ENCODE measurements at regions not wholly inside any gene's neighbourhood (a gene's known extent, or its start where the extent isn't known, plus 50 kb on each side); places are given as distances from the start of the nearest gene placed in this dataset.

DNA sequence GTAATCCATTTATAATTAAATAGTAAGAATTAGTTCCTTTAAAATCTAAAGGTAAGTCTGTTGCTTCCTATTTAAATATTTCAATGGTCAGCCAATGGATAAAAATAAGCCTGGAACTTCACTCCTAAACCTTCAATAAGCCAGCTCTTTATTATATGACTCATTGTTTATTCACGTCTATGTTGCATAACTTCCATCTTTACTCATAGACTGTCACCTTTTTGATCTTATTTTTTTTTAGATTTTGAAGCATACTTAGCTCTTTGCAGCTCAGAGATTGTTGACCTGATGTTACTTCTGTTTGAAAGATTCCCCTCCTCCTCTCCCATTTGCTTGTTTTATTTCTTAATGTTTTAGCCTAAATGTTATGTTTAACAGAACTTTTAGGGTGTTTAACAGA is 1571.2 kb upstream of the RAG2 start:
- no peak for FAIRE-seq
- WGBS (ENCODE audit: low lambda C conversion rate): 5% methylated on average over 1 of the region's 1 CpG
- POLR2A ChIA-PET: no interaction called here
- no peak for TF ChIP-seq MEF2D (CRISPR knock-in tag; IDR thresholded peaks at IDR 0.05)
- peak; percentile 40; the same call in 1 of the 2 replicates for TF ChIP-seq CEBPG (CRISPR knock-in tag; IDR thresholded peaks at IDR 0.05)
- TF ChIP-seq ISL2 (CRISPR knock-in tag; IDR thresholded peaks at IDR 0.05): 0 out of 2 replicates have a peak, but pooled peaks have one; percentile 25
- peak; percentile 42; the same call in 1 of the 2 replicates for TF ChIP-seq RXRB (CRISPR knock-in tag; IDR thresholded peaks at IDR 0.05; ENCODE audit: borderline replicate concordance)
- no peak for TF ChIP-seq AKAP8 (CRISPR knock-in tag; IDR thresholded peaks at IDR 0.05)
- peak; percentile 81; the same call in 1 of the 2 replicates for TF ChIP-seq JUNB (CRISPR knock-in tag; IDR thresholded peaks at IDR 0.05; ENCODE audit: borderline replicate concordance)
- TF ChIP-seq, protein P1, sequence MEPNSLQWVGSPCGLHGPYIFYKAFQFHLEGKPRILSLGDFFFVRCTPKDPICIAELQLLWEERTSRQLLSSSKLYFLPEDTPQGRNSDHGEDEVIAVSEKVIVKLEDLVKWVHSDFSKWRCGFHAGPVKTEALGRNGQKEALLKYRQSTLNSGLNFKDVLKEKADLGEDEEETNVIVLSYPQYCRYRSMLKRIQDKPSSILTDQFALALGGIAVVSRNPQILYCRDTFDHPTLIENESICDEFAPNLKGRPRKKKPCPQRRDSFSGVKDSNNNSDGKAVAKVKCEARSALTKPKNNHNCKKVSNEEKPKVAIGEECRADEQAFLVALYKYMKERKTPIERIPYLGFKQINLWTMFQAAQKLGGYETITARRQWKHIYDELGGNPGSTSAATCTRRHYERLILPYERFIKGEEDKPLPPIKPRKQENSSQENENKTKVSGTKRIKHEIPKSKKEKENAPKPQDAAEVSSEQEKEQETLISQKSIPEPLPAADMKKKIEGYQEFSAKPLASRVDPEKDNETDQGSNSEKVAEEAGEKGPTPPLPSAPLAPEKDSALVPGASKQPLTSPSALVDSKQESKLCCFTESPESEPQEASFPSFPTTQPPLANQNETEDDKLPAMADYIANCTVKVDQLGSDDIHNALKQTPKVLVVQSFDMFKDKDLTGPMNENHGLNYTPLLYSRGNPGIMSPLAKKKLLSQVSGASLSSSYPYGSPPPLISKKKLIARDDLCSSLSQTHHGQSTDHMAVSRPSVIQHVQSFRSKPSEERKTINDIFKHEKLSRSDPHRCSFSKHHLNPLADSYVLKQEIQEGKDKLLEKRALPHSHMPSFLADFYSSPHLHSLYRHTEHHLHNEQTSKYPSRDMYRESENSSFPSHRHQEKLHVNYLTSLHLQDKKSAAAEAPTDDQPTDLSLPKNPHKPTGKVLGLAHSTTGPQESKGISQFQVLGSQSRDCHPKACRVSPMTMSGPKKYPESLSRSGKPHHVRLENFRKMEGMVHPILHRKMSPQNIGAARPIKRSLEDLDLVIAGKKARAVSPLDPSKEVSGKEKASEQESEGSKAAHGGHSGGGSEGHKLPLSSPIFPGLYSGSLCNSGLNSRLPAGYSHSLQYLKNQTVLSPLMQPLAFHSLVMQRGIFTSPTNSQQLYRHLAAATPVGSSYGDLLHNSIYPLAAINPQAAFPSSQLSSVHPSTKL (CRISPR knock-in tag; IDR thresholded peaks at IDR 0.05): 0 out of 2 replicates have a peak, but pooled peaks have one; percentile 44
- TF ChIP-seq FOXA3 (CRISPR knock-in tag; IDR thresholded peaks at IDR 0.05): peak; percentile 63
- TF ChIP-seq, protein P2, sequence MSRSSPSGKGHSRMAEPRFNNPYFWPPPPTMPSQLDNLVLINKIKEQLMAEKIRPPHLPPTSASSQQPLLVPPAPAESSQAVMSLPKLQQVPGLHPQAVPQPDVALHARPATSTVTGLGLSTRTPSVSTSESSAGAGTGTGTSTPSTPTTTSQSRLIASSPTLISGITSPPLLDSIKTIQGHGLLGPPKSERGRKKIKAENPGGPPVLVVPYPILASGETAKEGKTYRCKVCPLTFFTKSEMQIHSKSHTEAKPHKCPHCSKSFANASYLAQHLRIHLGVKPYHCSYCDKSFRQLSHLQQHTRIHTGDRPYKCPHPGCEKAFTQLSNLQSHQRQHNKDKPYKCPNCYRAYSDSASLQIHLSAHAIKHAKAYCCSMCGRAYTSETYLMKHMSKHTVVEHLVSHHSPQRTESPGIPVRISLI (CRISPR knock-in tag; IDR thresholded peaks at IDR 0.05; ENCODE audit: borderline replicate concordance): peak; percentile 68; the same call in 1 of the 2 replicates
- no peak for TF ChIP-seq SOX13 (IDR thresholded peaks at IDR 0.05)
- peak in 1 of 2 experiments; percentile 12; a peak in 1 of 4 replicates for TF ChIP-seq SOX13 (CRISPR knock-in tag; conservative IDR thresholded peaks at IDR 0.05 in 1 of 2, IDR thresholded peaks at IDR 0.05 in 1 of 2)
- TF ChIP-seq KAT2B (IDR thresholded peaks at IDR 0.05; ENCODE audit: borderline replicate concordance, low read depth, low read length): no peak
- TF ChIP-seq CEBPB (IDR thresholded peaks at IDR 0.05; ENCODE audit: borderline replicate concordance, low read depth, low read length): 0 out of 2 replicates have a peak, but pooled peaks have one; percentile 34
- TF ChIP-seq, protein P3, sequence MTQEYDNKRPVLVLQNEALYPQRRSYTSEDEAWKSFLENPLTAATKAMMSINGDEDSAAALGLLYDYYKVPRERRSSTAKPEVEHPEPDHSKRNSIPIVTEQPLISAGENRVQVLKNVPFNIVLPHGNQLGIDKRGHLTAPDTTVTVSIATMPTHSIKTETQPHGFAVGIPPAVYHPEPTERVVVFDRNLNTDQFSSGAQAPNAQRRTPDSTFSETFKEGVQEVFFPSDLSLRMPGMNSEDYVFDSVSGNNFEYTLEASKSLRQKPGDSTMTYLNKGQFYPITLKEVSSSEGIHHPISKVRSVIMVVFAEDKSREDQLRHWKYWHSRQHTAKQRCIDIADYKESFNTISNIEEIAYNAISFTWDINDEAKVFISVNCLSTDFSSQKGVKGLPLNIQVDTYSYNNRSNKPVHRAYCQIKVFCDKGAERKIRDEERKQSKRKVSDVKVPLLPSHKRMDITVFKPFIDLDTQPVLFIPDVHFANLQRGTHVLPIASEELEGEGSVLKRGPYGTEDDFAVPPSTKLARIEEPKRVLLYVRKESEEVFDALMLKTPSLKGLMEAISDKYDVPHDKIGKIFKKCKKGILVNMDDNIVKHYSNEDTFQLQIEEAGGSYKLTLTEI (CRISPR knock-in tag; conservative IDR thresholded peaks at IDR 0.05): no peak
- TF ChIP-seq, protein P4, sequence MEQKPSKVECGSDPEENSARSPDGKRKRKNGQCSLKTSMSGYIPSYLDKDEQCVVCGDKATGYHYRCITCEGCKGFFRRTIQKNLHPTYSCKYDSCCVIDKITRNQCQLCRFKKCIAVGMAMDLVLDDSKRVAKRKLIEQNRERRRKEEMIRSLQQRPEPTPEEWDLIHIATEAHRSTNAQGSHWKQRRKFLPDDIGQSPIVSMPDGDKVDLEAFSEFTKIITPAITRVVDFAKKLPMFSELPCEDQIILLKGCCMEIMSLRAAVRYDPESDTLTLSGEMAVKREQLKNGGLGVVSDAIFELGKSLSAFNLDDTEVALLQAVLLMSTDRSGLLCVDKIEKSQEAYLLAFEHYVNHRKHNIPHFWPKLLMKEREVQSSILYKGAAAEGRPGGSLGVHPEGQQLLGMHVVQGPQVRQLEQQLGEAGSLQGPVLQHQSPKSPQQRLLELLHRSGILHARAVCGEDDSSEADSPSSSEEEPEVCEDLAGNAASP (CRISPR knock-in tag; IDR thresholded peaks at IDR 0.05; ENCODE audit: borderline replicate concordance): peak; percentile 12; the same call in 1 of the 2 replicates
- TF ChIP-seq EP300 (IDR thresholded peaks at IDR 0.05; ENCODE audit: low read depth in 2 of 2, low read length in 2 of 2): peak in 1 of 2 experiments; percentile 36; a peak in 1 of 4 replicates
- no peak for TF ChIP-seq EP300 (CRISPR knock-in tag; IDR thresholded peaks at IDR 0.05; ENCODE audit: borderline replicate concordance)

More for the DNA sequence above, 1571.2 kb upstream of the RAG2 start:
- no peak overlapping the region for H2AFZ ChIP-seq (ENCODE audit: low read length)
- ATAC-seq (peak; percentile 49; the same call in 2 of the 3 replicates), DNase-seq (ENCODE audit: low spot score) (peak; percentile 68)
- in situ Hi-C loops (cut with HindIII; ENCODE audit: extremely low pct_ligation_motif_present, low pct_unique_long_range_greater_than_20kb) (no loop called here), intact Hi-C loops (cut with micrococcal nuclease; ENCODE audit: unreplicated experiment) (no loop called here)
- H3K36me3 ChIP-seq (replicated peaks in 1 of 2; ENCODE audit: control insufficient read depth in 1 of 2, insufficient read depth in 2 of 2, low read length in 2 of 2): no peaks in the 10 kb centered on the region
- BruUV-seq (replicated peaks): no TSS peak
- H3K27ac ChIP-seq (ENCODE audit: extremely low read length, insufficient read depth, low read length): no peak overlapping the region
- no peak overlapping the region for H3K4me2 ChIP-seq (ENCODE audit: low read depth, low read length)
- H3K9ac ChIP-seq (ENCODE audit: insufficient read depth, low read depth, low read length): no peak overlapping the region
- CTCF ChIA-PET (ENCODE audit: low intra/inter-chr PET ratio, low total read pairs): no interaction called here
- no peak overlapping the region for H3K4me3 ChIP-seq (replicated peaks in 1 of 3; ENCODE audit: insufficient read depth in 1 of 3, low read depth in 2 of 3, low read length in 3 of 3)
- peaks cover 5% of the 10 kb centered on the region; the same call in 1 of the 2 replicates for H3K9me3 ChIP-seq (ENCODE audit: low read length)
- H3K79me2 ChIP-seq (ENCODE audit: insufficient read depth, low read length): no peaks in the 10 kb centered on the region
- peaks cover 7% of the 10 kb centered on the region; the same call in 1 of the 2 replicates for H3K4me1 ChIP-seq (ENCODE audit: insufficient read depth, low read length)
- no peaks in the 10 kb centered on the region for H3K27me3 ChIP-seq (ENCODE audit: control insufficient read depth in 1 of 2, insufficient read depth in 2 of 2, low read length in 2 of 2)
- H4K20me1 ChIP-seq (ENCODE audit: insufficient read depth, low read length): no peaks in the 10 kb centered on the region

Measured in HepG2 (cell line).